Neuron (in vitro differentiated cells): ENCODE measurements at regions not wholly inside any gene's neighbourhood (a gene's known extent, or its start where the extent isn't known, plus 50 kb on each side); places are given as distances from the start of the nearest gene placed in this dataset.
A peak's percentile ranks its signal among the peaks of the same experiment; 100 is the strongest.

Source experiments
- H2AFZ ChIP-seq: one replicate; pipeline ENCODE4 v1.6.1; 2013; ENCODE audit warnings: low read depth, mild to moderate bottlenecking, inconsistent platforms, low read length, moderate library complexity
- H3K27me3 ChIP-seq: one replicate; pipeline ENCODE4 v1.6.1; 2013; ENCODE audit warnings: low read length; ENCODE audit not compliant: insufficient read depth
- H3K36me3 ChIP-seq: one replicate; pipeline ENCODE4 v1.6.1; 2013; ENCODE audit warnings: low read length; ENCODE audit not compliant: insufficient read depth
- H3K4me1 ChIP-seq: one replicate; pipeline ENCODE4 v1.6.1; 2013; ENCODE audit warnings: low read length; ENCODE audit not compliant: insufficient read depth
- H3K4me3 ChIP-seq: 2 replicates; pipeline ENCODE4 v1.5.1; 2013; ENCODE audit warnings: mild to moderate bottlenecking, low read length, moderate library complexity
- H3K9me3 ChIP-seq: one replicate; pipeline ENCODE4 v1.6.1; 2013; ENCODE audit warnings: low read length

DNA sequence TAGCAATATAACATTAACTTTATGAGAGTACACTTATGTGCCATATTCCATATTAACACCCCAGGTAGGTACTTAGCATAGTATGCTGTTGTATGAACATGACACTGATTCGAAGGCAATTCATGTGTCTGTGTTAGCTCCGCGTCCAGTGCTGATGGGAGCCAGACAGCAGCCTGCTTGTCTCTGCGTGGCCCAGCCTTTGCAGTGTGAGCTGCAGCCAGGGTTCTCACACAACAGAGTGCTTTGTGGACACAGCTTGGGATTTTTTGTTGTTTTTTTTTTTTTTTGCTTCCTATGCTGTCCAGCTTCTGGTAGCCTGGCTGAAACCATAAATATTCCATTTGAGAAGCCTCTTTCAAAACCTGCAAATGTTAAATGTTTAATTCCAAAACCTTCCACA lies 350.9 kb downstream of the SMOC2 start:
- no peaks in the 10 kb centered on the region for H3K36me3 ChIP-seq
- no peak overlapping the region for H2AFZ ChIP-seq
- H3K4me3 ChIP-seq: no peak overlapping the region
- no peaks in the 10 kb centered on the region for H3K27me3 ChIP-seq
- H3K4me1 ChIP-seq: no peaks in the 10 kb centered on the region
- H3K9me3 ChIP-seq: peaks cover 2% of the 10 kb centered on the region

DNA sequence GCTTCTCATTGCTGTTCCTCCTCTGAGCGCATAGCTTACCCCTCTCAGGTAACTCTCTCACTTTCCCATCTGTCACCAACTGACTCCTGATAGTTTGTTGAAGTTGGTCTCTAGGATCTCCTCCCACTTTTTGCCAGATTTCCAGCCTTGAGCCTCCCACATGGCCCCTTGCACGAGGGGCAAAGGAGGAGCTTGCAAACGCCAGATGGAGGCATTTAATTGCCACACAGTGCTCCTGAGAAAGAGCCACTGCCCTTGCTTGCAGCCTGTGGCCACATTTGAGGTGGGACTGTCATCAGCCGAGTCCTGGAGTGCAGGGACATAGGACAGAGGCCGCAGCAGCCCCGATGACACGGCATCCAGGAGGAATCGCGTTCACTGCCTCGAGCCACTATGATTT lies 348.7 kb downstream of the SMOC2 start:
- no peaks in the 10 kb centered on the region for H3K4me1 ChIP-seq
- H2AFZ ChIP-seq: no peak overlapping the region
- H3K4me3 ChIP-seq: no peak overlapping the region
- H3K36me3 ChIP-seq: no peaks in the 10 kb centered on the region
- peaks cover under 1% of the 10 kb centered on the region for H3K9me3 ChIP-seq
- no peaks in the 10 kb centered on the region for H3K27me3 ChIP-seq

DNA sequence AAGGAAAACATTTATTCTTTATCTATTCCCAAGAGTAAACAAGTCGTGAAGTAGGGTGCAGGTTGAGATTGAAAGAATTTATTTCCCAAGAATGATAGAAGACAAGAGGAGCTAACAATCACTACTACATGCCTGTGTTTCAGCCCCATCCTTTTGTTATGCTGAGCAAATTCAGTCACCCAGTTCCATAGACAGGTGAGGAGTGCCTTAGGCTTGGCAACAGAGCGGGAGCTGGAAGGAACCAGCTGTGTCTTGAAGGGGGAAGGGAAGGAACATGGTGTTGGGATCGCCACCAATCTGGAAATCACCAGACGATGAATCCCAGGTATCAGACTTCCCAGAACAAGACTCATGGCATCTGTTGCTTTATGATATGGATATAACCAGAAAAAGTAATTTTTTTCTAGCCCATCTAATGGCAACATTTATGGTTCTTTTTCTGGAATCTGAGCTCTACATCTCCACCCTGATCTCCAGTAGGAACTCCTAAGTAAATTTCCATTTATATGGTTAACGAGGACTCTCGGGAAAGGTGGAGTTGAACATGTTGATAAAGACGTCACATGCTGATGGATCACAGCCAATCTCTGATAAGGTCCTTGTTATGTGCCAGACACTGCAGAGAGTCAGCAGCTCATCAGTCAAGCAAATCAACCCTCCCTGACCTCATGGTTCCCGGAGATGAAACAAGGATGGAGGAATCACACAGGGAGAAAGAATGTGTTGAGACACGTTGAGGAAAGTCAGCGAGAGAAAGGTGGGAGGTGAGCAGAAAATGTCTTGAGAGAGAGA lies 344.9 kb downstream of the SMOC2 start:
- Histone ChIP-seq H3K36me3 (no peaks in the 10 kb centered on the region), H2AFZ (no peak overlapping the region), H3K27me3 (no peaks in the 10 kb centered on the region), H3K9me3 (no peaks in the 10 kb centered on the region), H3K4me3 (no peak overlapping the region), H3K4me1 (no peaks in the 10 kb centered on the region)

DNA sequence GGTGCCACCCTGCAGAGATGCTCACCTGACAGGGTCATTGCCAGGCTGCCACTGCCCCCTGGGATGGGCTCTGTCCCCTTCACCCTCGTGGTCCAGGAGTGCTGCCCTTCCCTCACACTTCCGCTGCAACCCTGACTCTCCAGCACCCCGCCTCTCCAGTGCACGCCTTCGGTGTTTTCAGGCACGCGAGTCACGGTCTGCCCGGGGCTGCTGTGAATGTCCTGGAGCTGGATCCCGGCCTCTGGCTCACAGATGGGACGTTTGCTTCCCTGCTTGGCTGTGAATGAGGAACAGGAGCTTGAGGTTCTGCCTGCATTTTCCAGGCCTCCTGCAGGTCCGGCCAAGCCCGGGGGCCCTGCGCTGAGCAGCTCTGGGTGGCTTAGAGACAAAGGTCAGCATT lies 343.4 kb downstream of the SMOC2 start:
- Histone ChIP-seq H3K4me3 (no peak overlapping the region), H3K27me3 (no peaks in the 10 kb centered on the region), H2AFZ (no peak overlapping the region), H3K4me1 (no peaks in the 10 kb centered on the region), H3K9me3 (peaks cover 4% of the 10 kb centered on the region), H3K36me3 (no peaks in the 10 kb centered on the region)

DNA sequence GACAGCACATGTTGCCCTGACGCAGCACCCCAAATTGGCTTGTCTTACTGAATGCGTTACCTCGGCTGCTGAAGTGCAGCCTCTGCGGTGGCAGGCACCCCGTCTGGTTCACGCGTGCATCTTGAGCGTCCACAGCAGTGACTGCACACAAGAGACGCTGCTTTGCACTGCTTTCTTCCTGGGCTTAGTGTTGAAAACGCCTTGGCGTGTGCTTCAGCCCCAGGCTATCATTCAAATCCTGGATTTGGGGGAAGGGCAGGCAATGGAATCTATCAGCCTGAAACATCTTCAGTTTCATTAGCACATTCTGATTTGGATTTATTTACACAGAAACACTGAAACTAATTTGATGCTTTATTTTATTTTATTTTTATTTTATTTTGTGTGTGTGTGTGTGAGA lies 342.7 kb downstream of the SMOC2 start:
- no peaks in the 10 kb centered on the region for H3K4me1 ChIP-seq
- H3K36me3 ChIP-seq: no peaks in the 10 kb centered on the region
- no peaks in the 10 kb centered on the region for H3K27me3 ChIP-seq
- no peak overlapping the region for H2AFZ ChIP-seq
- H3K9me3 ChIP-seq: peaks cover 6% of the 10 kb centered on the region
- no peak overlapping the region for H3K4me3 ChIP-seq

DNA sequence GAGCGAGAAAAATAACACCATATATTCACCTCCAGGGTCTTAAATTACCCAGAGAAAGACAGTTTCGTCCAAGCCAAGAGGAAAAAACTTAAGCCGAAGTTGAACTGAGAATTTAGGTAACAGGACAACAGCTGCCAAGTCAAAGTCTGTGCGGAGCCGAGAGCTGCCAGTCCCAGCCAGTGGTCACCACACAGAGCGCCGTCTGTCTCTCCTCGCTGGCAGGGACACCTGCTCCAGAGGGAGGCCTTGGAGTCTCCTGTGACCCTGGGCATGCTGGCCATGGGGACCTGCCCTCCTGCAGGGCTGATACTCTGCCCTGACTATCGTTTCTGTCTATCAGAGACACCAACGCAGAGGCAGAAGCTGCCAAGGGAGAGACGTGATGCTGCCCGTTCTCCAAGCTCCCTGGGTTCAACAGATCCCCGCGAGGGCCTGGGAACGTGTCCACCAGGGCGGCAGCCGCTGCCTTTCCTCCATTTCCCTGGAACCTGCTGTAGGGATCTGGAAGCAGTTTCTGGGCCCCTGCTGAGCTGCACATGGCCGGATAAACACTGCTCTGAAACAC lies 341.3 kb downstream of the SMOC2 start:
- Histone ChIP-seq H3K9me3 (peaks cover 6% of the 10 kb centered on the region), H2AFZ (no peak overlapping the region), H3K27me3 (no peaks in the 10 kb centered on the region), H3K4me3 (no peak overlapping the region), H3K36me3 (no peaks in the 10 kb centered on the region), H3K4me1 (no peaks in the 10 kb centered on the region)

DNA sequence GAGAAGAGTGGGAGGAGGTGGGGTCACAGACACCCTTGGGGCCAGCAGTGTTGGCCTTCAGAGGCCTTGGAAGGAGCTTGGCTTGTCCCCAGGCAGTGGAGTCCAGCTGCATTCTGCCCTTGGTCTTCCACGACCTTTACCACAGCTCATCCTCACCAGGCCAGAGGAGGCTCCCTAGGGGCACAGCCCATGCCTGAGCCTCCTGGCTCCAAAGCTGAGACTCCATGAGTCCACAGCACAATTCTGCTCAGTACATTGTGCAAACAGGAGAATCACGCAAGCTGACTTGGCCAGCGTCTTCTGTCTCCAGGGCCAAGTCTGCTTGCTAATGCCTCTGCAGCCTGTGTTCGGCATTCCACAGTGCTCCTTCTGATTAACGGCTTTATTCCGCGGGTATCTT lies 337.2 kb downstream of the SMOC2 start:
- no peaks in the 10 kb centered on the region for H3K36me3 ChIP-seq
- peaks cover 6% of the 10 kb centered on the region for H3K9me3 ChIP-seq
- peaks cover 4% of the 10 kb centered on the region for H3K27me3 ChIP-seq
- H3K4me1 ChIP-seq: no peaks in the 10 kb centered on the region
- no peak overlapping the region for H2AFZ ChIP-seq
- no peak overlapping the region for H3K4me3 ChIP-seq

DNA sequence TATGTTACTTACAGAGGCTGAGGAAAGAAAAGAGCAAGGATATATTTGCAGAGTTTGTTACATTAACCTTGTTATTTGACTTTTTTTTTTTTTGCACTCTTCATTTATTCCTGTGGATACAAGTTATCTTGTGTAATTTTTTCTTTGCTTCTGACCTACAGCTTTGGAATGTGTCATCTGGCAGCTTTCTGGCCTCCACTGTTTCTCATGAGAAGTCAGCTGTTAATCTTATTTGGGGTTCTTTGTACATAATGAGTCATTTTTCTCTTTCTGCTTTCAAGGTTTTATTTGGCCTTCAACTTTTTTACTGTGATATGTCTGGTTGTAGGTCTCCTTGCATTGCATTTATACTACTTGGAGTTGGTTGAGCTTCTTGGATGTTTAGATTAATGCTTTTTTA lies 333.4 kb downstream of the SMOC2 start:
- Histone ChIP-seq H3K4me3 (no peak overlapping the region), H3K9me3 (peaks cover under 1% of the 10 kb centered on the region), H3K36me3 (no peaks in the 10 kb centered on the region), H2AFZ (no peak overlapping the region), H3K27me3 (peaks cover 4% of the 10 kb centered on the region), H3K4me1 (no peaks in the 10 kb centered on the region)

DNA sequence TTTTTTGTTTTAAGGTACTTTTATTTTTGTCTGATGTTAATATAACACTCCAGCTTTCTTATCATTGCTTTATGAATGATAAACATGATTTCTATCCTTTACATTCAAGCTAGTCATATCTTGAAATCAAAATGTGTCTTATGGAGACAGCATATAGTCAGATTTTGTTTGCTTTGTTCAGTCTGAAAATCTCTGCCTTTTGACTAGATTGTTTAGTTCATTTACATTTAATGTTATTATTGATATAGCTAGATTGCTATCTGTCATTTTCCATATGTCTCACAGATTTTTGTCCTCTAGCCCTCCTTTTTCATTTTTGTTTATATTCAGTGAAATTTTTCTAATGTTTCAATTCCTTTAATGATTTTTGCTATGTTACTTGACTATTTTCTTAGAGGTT lies 332.8 kb downstream of the SMOC2 start:
- H3K27me3 ChIP-seq: peaks cover 4% of the 10 kb centered on the region
- H3K4me1 ChIP-seq: no peaks in the 10 kb centered on the region
- H3K4me3 ChIP-seq: no peak overlapping the region
- H3K36me3 ChIP-seq: no peaks in the 10 kb centered on the region
- H3K9me3 ChIP-seq: peaks cover 2% of the 10 kb centered on the region
- no peak overlapping the region for H2AFZ ChIP-seq

DNA sequence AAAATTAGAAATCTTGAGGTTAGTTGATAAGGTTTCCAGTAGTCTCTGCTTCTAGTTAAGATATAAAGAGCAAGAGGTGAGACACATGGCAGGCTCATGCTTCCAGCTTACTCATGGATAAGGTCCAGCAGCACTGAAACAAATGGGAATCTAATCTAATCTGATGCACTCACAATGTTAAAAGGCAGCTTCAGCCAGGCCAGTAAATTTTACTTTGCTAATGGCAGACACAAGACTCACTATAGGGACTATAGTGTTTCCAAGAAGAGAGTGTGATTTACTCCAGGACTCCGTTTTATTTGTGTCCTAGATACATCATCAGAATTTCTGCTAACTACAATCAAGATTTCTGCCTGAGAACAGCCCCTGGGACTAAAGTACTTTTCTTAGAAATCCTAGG lies 324.8 kb downstream of the SMOC2 start:
- no peaks in the 10 kb centered on the region for H3K36me3 ChIP-seq
- no peak overlapping the region for H2AFZ ChIP-seq
- peaks cover 2% of the 10 kb centered on the region for H3K9me3 ChIP-seq
- H3K27me3 ChIP-seq: no peaks in the 10 kb centered on the region
- H3K4me1 ChIP-seq: peaks cover 7% of the 10 kb centered on the region
- H3K4me3 ChIP-seq: no peak overlapping the region

DNA sequence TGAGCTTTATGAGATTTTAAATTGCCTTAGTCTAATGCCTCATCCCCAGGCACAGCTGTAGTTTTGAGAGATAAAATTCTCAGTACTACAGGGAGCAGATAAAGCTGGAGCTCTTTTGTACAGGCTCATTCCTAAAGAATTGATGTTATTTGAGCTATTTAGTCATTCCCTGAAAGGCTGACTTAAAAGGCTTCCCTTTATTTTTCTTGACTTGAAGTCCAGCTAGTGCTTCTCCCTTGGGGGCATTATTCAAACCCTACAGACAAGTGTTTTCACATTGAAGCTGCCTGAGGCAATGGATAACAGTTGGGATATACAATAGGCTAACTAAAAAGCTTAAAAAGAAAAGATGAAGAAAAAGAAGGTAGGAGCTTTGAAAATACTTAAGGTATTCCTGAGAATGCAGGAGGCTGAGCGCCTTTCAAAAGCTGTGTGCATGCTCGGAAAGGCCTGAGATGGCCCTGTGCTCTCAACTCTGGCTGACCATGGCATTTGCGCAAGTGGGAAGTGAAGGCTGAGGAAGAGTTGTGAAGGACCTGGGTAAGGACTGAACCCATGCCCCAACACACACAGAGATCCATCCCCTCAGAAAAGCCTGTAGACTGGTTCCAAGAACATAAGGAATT lies 315.1 kb downstream of the SMOC2 start:
- H3K27me3 ChIP-seq: no peaks in the 10 kb centered on the region
- H3K4me3 ChIP-seq: no peak overlapping the region
- H3K4me1 ChIP-seq: peaks cover 17% of the 10 kb centered on the region
- H3K9me3 ChIP-seq: no peaks in the 10 kb centered on the region
- no peaks in the 10 kb centered on the region for H3K36me3 ChIP-seq
- peak overlapping the region; percentile 18 for H2AFZ ChIP-seq

DNA sequence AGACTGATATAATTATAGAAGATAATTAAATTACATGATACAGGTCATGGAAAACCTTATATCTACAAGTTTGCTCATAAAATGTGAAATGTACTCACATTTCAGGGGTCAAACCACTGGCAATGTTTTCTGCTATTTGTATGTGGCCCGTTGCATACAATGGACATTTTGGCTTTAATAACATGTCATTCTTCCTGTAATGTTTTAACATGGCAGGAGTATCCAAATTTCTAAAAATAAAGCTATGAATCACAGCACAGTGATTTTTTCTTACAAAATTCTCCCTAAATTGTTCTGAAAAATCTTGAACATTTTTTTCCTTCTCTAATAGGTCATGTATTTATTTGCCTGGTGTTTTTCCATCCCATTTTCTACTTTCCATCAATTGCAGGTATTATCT lies 305.7 kb downstream of the SMOC2 start:
- Histone ChIP-seq H3K4me3 (no peak overlapping the region), H3K36me3 (no peaks in the 10 kb centered on the region), H2AFZ (no peak overlapping the region), H3K9me3 (no peaks in the 10 kb centered on the region), H3K4me1 (no peaks in the 10 kb centered on the region), H3K27me3 (no peaks in the 10 kb centered on the region)

DNA sequence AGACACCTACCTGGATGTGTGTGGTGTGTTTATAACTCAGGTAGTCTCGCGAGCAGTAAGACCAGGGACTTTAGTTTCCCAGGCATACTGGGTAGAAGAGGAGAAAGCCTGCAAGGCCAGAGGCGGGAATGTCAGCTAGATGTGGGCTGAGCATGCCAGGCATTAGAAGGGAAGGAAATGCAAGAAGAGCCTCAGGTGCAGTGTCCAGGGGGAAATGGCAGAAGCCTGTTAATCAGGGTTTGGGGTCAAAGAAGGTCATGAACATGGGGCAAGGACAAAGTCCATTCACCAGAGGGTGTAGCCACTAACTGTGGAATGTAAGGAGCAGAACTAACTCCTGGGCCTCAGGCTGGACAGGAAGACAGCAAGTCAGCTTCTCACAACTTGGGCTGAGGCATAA lies 305.0 kb downstream of the SMOC2 start:
- no peaks in the 10 kb centered on the region for H3K9me3 ChIP-seq

More for the DNA sequence above, 305.0 kb downstream of the SMOC2 start:
- no peaks in the 10 kb centered on the region for H3K36me3 ChIP-seq
- H3K4me1 ChIP-seq: no peaks in the 10 kb centered on the region
- H3K4me3 ChIP-seq: no peak overlapping the region
- no peak overlapping the region for H2AFZ ChIP-seq
- H3K27me3 ChIP-seq: no peaks in the 10 kb centered on the region
